ENCODE measurements at regions not wholly inside any gene's neighbourhood (a gene's known extent, or its start where the extent isn't known, plus 50 kb on each side); places are given as distances from the start of the nearest gene placed in this dataset.

GRCh38 chr1:42035205-42035829, 116.6 kb upstream of the HIVEP3 start:
- peak overlapping the region; percentile 65 to 71 for H3K27ac ChIP-seq

GRCh38 chr1:42034426-42034825, 115.7 kb upstream of the HIVEP3 start:
- intact Hi-C loops (cut with DNase I; ENCODE audit: low total_unique reads), result no loop called here
- H3K36me3 ChIP-seq, result no peaks in the 10 kb centered on the region
- H3K27me3 ChIP-seq, result no peaks in the 10 kb centered on the region
- peaks cover 0 to 13% (median 9%) of the 10 kb centered on the region in 4 donors for H3K4me1 ChIP-seq
- no peak for TF ChIP-seq CTCF (IDR thresholded peaks at IDR 0.05)
- DNase-seq, result no peak
- no peaks in the 10 kb centered on the region for H3K9me3 ChIP-seq
- no peak overlapping the region for H3K27ac ChIP-seq
- peak overlapping the region in 1 of 2 donors; percentile 74 for H3K4me3 ChIP-seq

More at GRCh38 chr1:42035205-42035829, 116.6 kb upstream of the HIVEP3 start:
- H3K9me3 ChIP-seq, result no peaks in the 10 kb centered on the region
- intact Hi-C loops (cut with DNase I; ENCODE audit: low total_unique reads), result no loop called here
- no peaks in the 10 kb centered on the region for H3K27me3 ChIP-seq
- no peaks in the 10 kb centered on the region for H3K36me3 ChIP-seq
- peak overlapping the region; percentile 74 to 84 for H3K4me3 ChIP-seq
- H3K4me1 ChIP-seq, result peaks cover 0 to 13% (median 9%) of the 10 kb centered on the region in 4 donors
- DNase-seq, result peak; percentile 35 to 78
- peak in 1 of 2 experiments; percentile 44 for TF ChIP-seq CTCF (IDR thresholded peaks at IDR 0.05)

GRCh38 chr1:42033629-42034028, 114.9 kb upstream of the HIVEP3 start:
- Histone ChIP-seq H3K36me3 (no peaks in the 10 kb centered on the region), H3K27me3 (no peaks in the 10 kb centered on the region), H3K9me3 (no peaks in the 10 kb centered on the region), H3K4me1 (peaks cover 0 to 13% (median 9%) of the 10 kb centered on the region in 4 donors), H3K4me3 (no peak overlapping the region), H3K27ac (no peak overlapping the region)
- intact Hi-C loops (cut with DNase I; ENCODE audit: low total_unique reads), result no loop called here
- no peak for TF ChIP-seq CTCF (IDR thresholded peaks at IDR 0.05)
- DNase-seq, result no peak

GRCh38 chr1:42017730-42018129, 99.0 kb upstream of the HIVEP3 start:
- Histone ChIP-seq H3K27me3 (no peaks in the 10 kb centered on the region), H3K27ac (no peak overlapping the region), H3K9me3 (peaks cover 0 to 11% (median 0%) of the 10 kb centered on the region in 3 donors), H3K4me1 (no peaks in the 10 kb centered on the region), H3K36me3 (no peaks in the 10 kb centered on the region), H3K4me3 (no peak overlapping the region)
- DNase-seq, result no peak
- TF ChIP-seq CTCF (IDR thresholded peaks at IDR 0.05), result no peak
- intact Hi-C loops (cut with DNase I; ENCODE audit: low total_unique reads), result no loop called here

- Histone ChIP-seq H3K4me3 (no peak overlapping the region), H3K9me3 (peaks cover 0 to 11% (median 0%) of the 10 kb centered on the region in 3 donors), H3K4me1 (no peaks in the 10 kb centered on the region), H3K27ac (no peak overlapping the region), H3K27me3 (no peaks in the 10 kb centered on the region), H3K36me3 (no peaks in the 10 kb centered on the region)
- no peak for DNase-seq
- no peak for TF ChIP-seq CTCF (IDR thresholded peaks at IDR 0.05)
- intact Hi-C loops (cut with DNase I; ENCODE audit: low total_unique reads), result no loop called here
These were observed 98.5 kb upstream of the HIVEP3 start for GRCh38 chr1:42017259-42017658.
